Esophagus muscularis mucosa (tissue), 4 donors: ENCODE measurements at regions not wholly inside any gene's neighbourhood (a gene's known extent, or its start where the extent isn't known, plus 50 kb on each side); places are given as distances from the start of the nearest gene placed in this dataset.

ENCODE experiments used
- DNase-seq: peaks from one replicate; pipeline ENCODE4 v3.0.0-alpha.2; 2017; ENCODE audit errors: extremely low spot score
- H3K27ac ChIP-seq, 4 donors: fragments of 200-600 bp; sonication (generic); replicated peaks in 1 of 4; 1 replicate in 3 of 4; 2 replicates in 1 of 4; pipeline ENCODE4 v1.5.1; 2016 to 2019; ENCODE audit warnings: mild to moderate bottlenecking in 1 of 4
- H3K27me3 ChIP-seq, 4 donors: fragments of 200-600 bp; sonication (generic); one replicate each; pipeline versions ENCODE4 v1.5.1 to v1.6.0; 2016 to 2019
- H3K36me3 ChIP-seq, 4 donors: fragments of 200-600 bp; sonication (generic); one replicate each; pipeline ENCODE4 v1.5.1; 2016 to 2019
- H3K4me1 ChIP-seq, 4 donors: fragments of 200-600 bp; sonication (generic); one replicate each; pipeline ENCODE4 v1.5.1; 2016 to 2019
- H3K4me3 ChIP-seq, 4 donors: fragments of 200-600 bp; sonication (generic); 1 replicate in 2 of 4; 2 replicates in 2 of 4; pipeline ENCODE4 v1.5.1; 2016 to 2019; ENCODE audit warnings: mild to moderate bottlenecking in 4 of 4, moderate library complexity in 1 of 4
- H3K9me3 ChIP-seq, 4 donors: fragments of 200-600 bp; sonication (generic); 1 replicate in 3 of 4; 2 replicates in 1 of 4; pipeline ENCODE4 v1.5.1; 2016 to 2019
- EP300 ChIP-seq: sonication (generic); formaldehyde crosslinking; IDR thresholded peaks from one replicate; pipeline ENCODE4 v1.6.1; 2017; ENCODE audit warnings: antibody characterized with exemption
- POLR2A ChIP-seq: fragments of 450-650 bp; IDR thresholded peaks from one replicate; pipeline ENCODE4 v1.6.1; 2017; ENCODE audit warnings: antibody characterized with exemption, moderate library complexity, mild to moderate bottlenecking, low read depth
- POLR2AphosphoS5 ChIP-seq, 2 donors: sonication (generic); formaldehyde crosslinking; IDR thresholded peaks; one replicate each; pipeline ENCODE4 v1.6.1; 2017; ENCODE audit warnings: antibody characterized with exemption in 2 of 2
- WGBS: methylation state at CpG from one replicate; pipeline ENCODE4 v1.1.5; 2018; 5-methylcytosine and 5-hydroxymethylcytosine counted together
- intact Hi-C: fragments of 100-400 bp; cut with DNase I; formaldehyde crosslinking; loops from one replicate; pipeline ENCODE4 v1.15.1; 2023
- TF ChIP-seq, protein P1 (sequence below), 3 experiments: fragments of 200-600 bp in 2 of 3; fragments of 450-650 bp in 1 of 3; sonication (generic) in 2 of 3; IDR thresholded peaks; one replicate each; pipeline ENCODE4 v1.5.1; 2017 to 2019; ENCODE audit warnings: antibody characterized with exemption in 3 of 3, mild to moderate bottlenecking in 2 of 3, moderate library complexity in 1 of 3

DNA sequence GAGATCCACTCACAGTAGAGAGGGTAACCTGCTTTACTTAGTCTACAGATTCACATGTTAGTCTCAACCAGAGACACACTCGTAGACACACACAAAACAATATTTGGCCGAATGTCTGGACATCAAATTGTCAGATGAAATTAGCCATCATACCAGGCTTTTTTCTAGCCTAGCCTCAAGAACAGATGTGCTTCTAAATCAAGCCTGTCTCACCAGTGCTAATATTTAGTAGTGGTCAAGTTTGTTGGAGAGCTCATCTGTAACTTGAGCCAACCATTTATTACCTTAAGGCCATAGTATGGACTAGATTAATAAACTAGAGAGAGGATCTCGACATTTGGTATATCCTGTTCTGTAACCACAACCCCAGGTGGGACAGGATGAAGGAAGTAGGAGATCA, 1118.8 kb upstream of the MAP3K7 start:
- Histone ChIP-seq H3K27me3 (no peaks in the 10 kb centered on the region), H3K4me3 (no peak overlapping the region), H3K27ac (no peak overlapping the region), H3K4me1 (no peaks in the 10 kb centered on the region), H3K9me3 (no peaks in the 10 kb centered on the region), H3K36me3 (no peaks in the 10 kb centered on the region)
- no peak for DNase-seq
- WGBS: 73% methylated on average over 3 of the region's 3 CpGs
- no peak for TF ChIP-seq POLR2A
- TF ChIP-seq EP300: no peak
- TF ChIP-seq, protein P1, sequence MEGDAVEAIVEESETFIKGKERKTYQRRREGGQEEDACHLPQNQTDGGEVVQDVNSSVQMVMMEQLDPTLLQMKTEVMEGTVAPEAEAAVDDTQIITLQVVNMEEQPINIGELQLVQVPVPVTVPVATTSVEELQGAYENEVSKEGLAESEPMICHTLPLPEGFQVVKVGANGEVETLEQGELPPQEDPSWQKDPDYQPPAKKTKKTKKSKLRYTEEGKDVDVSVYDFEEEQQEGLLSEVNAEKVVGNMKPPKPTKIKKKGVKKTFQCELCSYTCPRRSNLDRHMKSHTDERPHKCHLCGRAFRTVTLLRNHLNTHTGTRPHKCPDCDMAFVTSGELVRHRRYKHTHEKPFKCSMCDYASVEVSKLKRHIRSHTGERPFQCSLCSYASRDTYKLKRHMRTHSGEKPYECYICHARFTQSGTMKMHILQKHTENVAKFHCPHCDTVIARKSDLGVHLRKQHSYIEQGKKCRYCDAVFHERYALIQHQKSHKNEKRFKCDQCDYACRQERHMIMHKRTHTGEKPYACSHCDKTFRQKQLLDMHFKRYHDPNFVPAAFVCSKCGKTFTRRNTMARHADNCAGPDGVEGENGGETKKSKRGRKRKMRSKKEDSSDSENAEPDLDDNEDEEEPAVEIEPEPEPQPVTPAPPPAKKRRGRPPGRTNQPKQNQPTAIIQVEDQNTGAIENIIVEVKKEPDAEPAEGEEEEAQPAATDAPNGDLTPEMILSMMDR (IDR thresholded peaks at IDR 0.05): no peak
- TF ChIP-seq POLR2AphosphoS5 (IDR thresholded peaks at IDR 0.05): no peak
- intact Hi-C loops: no loop called here

- intact Hi-C loops: no loop called here
- Histone ChIP-seq H3K4me3 (no peak overlapping the region), H3K36me3 (no peaks in the 10 kb centered on the region), H3K27ac (no peak overlapping the region), H3K4me1 (no peaks in the 10 kb centered on the region), H3K27me3 (no peaks in the 10 kb centered on the region), H3K9me3 (no peaks in the 10 kb centered on the region)
- no peak for DNase-seq
- TF ChIP-seq POLR2A (no peak), EP300 (no peak), POLR2AphosphoS5 (IDR thresholded peaks at IDR 0.05) (no peak)
- TF ChIP-seq, protein P1 (IDR thresholded peaks at IDR 0.05): no peak
- 82% methylated on average over 2 of the region's 2 CpGs for WGBS
Measured at GRCh38 chr6:91704531-91704930, 1117.7 kb upstream of the MAP3K7 start.

DNA sequence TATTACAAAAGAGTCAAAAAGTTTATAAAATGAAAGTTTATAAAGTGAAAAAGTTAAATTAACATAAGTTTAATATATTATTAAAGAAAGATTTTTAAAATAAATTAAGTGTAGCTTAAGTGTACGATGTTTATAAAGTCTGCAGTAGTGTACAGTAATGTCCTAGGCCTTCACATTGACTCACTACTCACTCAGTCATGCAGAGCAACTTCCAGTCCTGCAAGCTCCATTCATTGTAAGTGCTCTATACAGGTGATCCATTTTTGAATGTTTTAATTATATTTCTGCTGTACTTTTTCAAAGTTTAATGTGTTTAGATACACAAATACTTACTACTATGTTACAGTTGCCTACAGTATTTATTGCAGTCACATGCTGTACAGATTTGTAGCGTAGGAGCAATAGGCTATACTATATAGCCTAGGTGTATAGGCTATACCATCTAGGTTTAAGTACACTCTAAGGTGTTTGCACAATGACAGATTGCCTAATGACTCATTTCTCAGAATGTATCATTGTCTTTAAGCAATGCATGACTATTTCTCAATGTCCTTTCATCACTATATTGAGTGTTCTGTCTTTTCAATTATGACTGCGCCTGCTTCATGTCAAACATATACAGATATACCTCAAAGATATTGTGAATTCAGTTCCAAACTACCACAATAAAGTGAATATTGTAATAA, 1110.3 kb upstream of the MAP3K7 start:
- Histone ChIP-seq H3K4me3 (no peak overlapping the region), H3K27ac (no peak overlapping the region)
- 79% methylated on average over 3 of the region's 3 CpGs for WGBS

GRCh38 chr6:91695221-91695620, 1108.3 kb upstream of the MAP3K7 start:
- Histone ChIP-seq H3K9me3 (no peaks in the 10 kb centered on the region), H3K4me1 (no peaks in the 10 kb centered on the region), H3K27me3 (no peaks in the 10 kb centered on the region), H3K4me3 (no peak overlapping the region), H3K27ac (no peak overlapping the region), H3K36me3 (no peaks in the 10 kb centered on the region)
- intact Hi-C loops: no loop called here
- WGBS: 85% methylated on average over 3 of the region's 3 CpGs
- TF ChIP-seq POLR2AphosphoS5 (IDR thresholded peaks at IDR 0.05) (no peak), EP300 (no peak), POLR2A (no peak)
- TF ChIP-seq, protein P1 (IDR thresholded peaks at IDR 0.05): no peak
- DNase-seq: no peak

More for the DNA sequence above, 1110.3 kb upstream of the MAP3K7 start:
- intact Hi-C loops: no loop called here
- H3K9me3 ChIP-seq: no peaks in the 10 kb centered on the region
- TF ChIP-seq, protein P1 (IDR thresholded peaks at IDR 0.05): no peak
- TF ChIP-seq POLR2A (no peak), EP300 (no peak), POLR2AphosphoS5 (IDR thresholded peaks at IDR 0.05) (no peak)
- DNase-seq: no peak
- no peaks in the 10 kb centered on the region for H3K27me3 ChIP-seq
- no peaks in the 10 kb centered on the region for H3K4me1 ChIP-seq
- no peaks in the 10 kb centered on the region for H3K36me3 ChIP-seq
